ENCODE measurements at regions not wholly inside any gene's neighbourhood (a gene's known extent, or its start where the extent isn't known, plus 50 kb on each side); places are given as distances from the start of the nearest gene placed in this dataset.

- no peak for TF ChIP-seq CTCF (IDR thresholded peaks at IDR 0.05)
- TF ChIP-seq POLR2A (IDR thresholded peaks at IDR 0.05): no peak
These were observed 116.9 kb upstream of the CDH13 start for GRCh38 chr16:82509691-82510430.

Data from lower leg skin (tissue), 3 donors.